Upper lobe of left lung (tissue), 4 donors: ENCODE measurements at regions not wholly inside any gene's neighbourhood (a gene's known extent, or its start where the extent isn't known, plus 50 kb on each side); places are given as distances from the start of the nearest gene placed in this dataset.

Source experiments
- POLR2A ChIP-seq, 4 donors: fragments of 450-650 bp; IDR thresholded peaks; one replicate each; pipeline ENCODE4 v1.5.1; 2016 to 2017; ENCODE audit warnings: antibody characterized with exemption in 4 of 4, mild to moderate bottlenecking in 2 of 4
- TF ChIP-seq, protein P1 (sequence below), 6 experiments: fragments of 450-650 bp in 4 of 6; fragments of 200-600 bp in 2 of 6; sonication (generic) in 2 of 6; IDR thresholded peaks; one replicate each; pipeline ENCODE4 v1.5.1; 2016 to 2019; ENCODE audit warnings: antibody characterized with exemption in 6 of 6

DNA sequence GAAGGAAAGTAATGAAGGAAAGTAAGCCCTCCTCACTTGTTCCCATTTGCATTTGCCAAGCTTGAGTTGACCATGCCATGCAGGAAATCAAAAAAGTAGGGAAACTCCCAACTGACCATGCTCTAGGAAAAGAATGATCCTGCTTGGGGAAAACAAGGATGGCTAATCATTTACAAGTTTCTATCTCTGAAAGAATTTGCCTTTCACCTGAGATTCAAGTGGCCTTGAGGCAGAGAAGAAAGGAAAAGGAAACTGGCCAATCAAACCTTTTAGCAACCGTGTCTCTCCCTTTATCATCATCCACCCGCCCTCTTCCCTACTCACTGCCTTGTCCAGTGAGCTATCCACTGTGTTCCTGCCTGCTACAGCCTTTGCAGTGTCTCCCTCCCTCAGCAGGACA, 757.2 kb upstream of the SOX9 start:
- TF ChIP-seq, protein P1, sequence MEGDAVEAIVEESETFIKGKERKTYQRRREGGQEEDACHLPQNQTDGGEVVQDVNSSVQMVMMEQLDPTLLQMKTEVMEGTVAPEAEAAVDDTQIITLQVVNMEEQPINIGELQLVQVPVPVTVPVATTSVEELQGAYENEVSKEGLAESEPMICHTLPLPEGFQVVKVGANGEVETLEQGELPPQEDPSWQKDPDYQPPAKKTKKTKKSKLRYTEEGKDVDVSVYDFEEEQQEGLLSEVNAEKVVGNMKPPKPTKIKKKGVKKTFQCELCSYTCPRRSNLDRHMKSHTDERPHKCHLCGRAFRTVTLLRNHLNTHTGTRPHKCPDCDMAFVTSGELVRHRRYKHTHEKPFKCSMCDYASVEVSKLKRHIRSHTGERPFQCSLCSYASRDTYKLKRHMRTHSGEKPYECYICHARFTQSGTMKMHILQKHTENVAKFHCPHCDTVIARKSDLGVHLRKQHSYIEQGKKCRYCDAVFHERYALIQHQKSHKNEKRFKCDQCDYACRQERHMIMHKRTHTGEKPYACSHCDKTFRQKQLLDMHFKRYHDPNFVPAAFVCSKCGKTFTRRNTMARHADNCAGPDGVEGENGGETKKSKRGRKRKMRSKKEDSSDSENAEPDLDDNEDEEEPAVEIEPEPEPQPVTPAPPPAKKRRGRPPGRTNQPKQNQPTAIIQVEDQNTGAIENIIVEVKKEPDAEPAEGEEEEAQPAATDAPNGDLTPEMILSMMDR (IDR thresholded peaks at IDR 0.05), result no peak
- no peak for TF ChIP-seq POLR2A (IDR thresholded peaks at IDR 0.05)
